ENCODE measurements at regions not wholly inside any gene's neighbourhood (a gene's known extent, or its start where the extent isn't known, plus 50 kb on each side); places are given as distances from the start of the nearest gene placed in this dataset.

DNA sequence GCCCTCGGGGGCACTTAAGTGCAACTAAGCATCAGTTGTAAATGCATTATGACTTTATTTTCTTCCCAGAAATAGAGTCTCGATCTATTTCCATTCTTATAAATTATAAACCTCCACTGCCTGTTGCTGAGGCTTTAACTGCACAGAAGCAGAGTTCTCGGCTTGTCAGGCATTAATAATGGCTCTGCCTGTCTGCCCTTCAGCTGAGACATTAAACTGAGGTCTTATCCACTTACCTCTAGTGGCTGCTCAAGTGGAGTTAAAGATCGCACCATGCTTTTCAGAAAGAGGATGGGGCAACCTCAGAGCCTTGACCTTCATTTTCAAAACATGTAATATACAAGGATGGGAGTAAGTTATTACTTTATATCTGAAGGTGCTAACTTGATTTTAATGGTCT, 597.6 kb upstream of the PRMT6 start:
- no peaks in the 10 kb centered on the region for H3K36me3 Mint-ChIP-seq

DNA sequence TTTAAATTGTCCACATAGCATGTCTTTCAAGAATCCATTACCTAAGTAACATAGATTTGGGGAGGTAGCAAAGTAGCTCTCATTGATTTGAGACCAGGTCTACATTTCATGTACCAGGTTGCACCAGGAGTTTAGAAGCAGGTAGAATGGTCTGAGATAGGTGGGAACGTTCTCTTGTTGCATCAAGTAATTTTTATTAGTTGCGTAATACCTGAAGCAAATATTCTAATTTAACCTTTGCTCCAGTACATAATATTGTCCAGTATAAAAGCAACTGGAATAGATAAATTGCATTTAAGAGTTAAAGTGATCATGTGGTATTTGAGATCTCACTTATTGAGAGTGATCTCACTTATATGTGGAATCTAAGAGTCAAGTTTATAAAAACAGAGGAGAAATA, 597.1 kb upstream of the PRMT6 start:
- Histone ChIP-seq H3F3A (ENCODE audit: low read depth) (no peaks in the 10 kb centered on the region), H3K9ac (no peak overlapping the region), H3K4me3 (no peak overlapping the region), H3K27ac (no peak overlapping the region), H3K4me1 (no peaks in the 10 kb centered on the region), H2AFZ (replicated peaks) (no peak overlapping the region), H3K27me3 (no peaks in the 10 kb centered on the region), H4K20me1 (ENCODE audit: low read depth) (no peaks in the 10 kb centered on the region), H3K79me2 (ENCODE audit: low read depth) (no peaks in the 10 kb centered on the region), H3K9me3 (ENCODE audit: low read depth) (no peaks in the 10 kb centered on the region), H3K36me3 (no peaks in the 10 kb centered on the region), H3K4me2 (no peak overlapping the region)
- Mint-ChIP-seq H3K36me3 (no peaks in the 10 kb centered on the region), H3K4me3 (no peak overlapping the region), H3K9me3 (no peaks in the 10 kb centered on the region), H3K27me3 (ENCODE audit: insufficient read depth, low read depth) (no peaks in the 10 kb centered on the region), H3K4me1 (no peaks in the 10 kb centered on the region), H3K27ac (no peak overlapping the region)
- DNase-seq (ENCODE audit: low spot score) = no peak
- TF ChIP-seq EZH2phosphoT487 (IDR thresholded peaks at IDR 0.05) (no peak), EZH2 (IDR thresholded peaks at IDR 0.05) (no peak)
- TF ChIP-seq, protein P1, sequence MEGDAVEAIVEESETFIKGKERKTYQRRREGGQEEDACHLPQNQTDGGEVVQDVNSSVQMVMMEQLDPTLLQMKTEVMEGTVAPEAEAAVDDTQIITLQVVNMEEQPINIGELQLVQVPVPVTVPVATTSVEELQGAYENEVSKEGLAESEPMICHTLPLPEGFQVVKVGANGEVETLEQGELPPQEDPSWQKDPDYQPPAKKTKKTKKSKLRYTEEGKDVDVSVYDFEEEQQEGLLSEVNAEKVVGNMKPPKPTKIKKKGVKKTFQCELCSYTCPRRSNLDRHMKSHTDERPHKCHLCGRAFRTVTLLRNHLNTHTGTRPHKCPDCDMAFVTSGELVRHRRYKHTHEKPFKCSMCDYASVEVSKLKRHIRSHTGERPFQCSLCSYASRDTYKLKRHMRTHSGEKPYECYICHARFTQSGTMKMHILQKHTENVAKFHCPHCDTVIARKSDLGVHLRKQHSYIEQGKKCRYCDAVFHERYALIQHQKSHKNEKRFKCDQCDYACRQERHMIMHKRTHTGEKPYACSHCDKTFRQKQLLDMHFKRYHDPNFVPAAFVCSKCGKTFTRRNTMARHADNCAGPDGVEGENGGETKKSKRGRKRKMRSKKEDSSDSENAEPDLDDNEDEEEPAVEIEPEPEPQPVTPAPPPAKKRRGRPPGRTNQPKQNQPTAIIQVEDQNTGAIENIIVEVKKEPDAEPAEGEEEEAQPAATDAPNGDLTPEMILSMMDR (IDR thresholded peaks at IDR 0.05) = no peak

More for the DNA sequence above, 597.6 kb upstream of the PRMT6 start:
- Mint-ChIP-seq H3K4me1 (no peaks in the 10 kb centered on the region), H3K27ac (no peak overlapping the region), H3K27me3 (ENCODE audit: insufficient read depth, low read depth) (no peaks in the 10 kb centered on the region), H3K9me3 (no peaks in the 10 kb centered on the region), H3K4me3 (no peak overlapping the region)
- Histone ChIP-seq H3K27me3 (no peaks in the 10 kb centered on the region), H3K36me3 (no peaks in the 10 kb centered on the region), H3K4me1 (no peaks in the 10 kb centered on the region), H3K79me2 (ENCODE audit: low read depth) (no peaks in the 10 kb centered on the region), H3K4me2 (no peak overlapping the region), H3F3A (ENCODE audit: low read depth) (no peaks in the 10 kb centered on the region), H3K4me3 (no peak overlapping the region), H3K9ac (no peak overlapping the region), H2AFZ (replicated peaks) (no peak overlapping the region), H3K27ac (no peak overlapping the region), H3K9me3 (ENCODE audit: low read depth) (no peaks in the 10 kb centered on the region), H4K20me1 (ENCODE audit: low read depth) (no peaks in the 10 kb centered on the region)
- no peak for DNase-seq (ENCODE audit: low spot score)
- TF ChIP-seq EZH2 (IDR thresholded peaks at IDR 0.05) (no peak), EZH2phosphoT487 (IDR thresholded peaks at IDR 0.05) (no peak)
- TF ChIP-seq, protein P1 (IDR thresholded peaks at IDR 0.05) = no peak

DNA sequence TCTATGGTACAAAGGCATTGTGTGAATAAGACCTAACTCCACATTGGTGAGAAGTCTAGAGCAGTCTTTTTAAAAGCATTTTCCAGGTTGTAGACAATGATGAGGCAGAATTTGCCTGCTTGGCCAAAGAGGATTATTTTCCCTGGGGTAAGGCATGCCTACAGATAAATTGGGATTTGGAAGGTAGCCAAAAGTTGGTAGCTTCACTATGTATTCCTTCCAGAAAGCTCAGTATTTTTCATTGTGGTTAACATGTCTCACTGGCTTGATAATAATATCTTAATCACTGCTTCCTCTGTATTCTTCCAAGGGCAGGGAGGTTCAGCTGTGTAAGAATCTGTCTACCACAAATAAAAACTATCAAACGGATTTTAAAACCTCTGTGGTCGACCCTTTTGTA, 590.8 kb upstream of the PRMT6 start:
- Mint-ChIP-seq H3K4me3 (no peak overlapping the region), H3K27me3 (ENCODE audit: insufficient read depth, low read depth) (no peaks in the 10 kb centered on the region), H3K9me3 (peaks cover 13% of the 10 kb centered on the region), H3K27ac (no peak overlapping the region), H3K36me3 (no peaks in the 10 kb centered on the region), H3K4me1 (no peaks in the 10 kb centered on the region)
- DNase-seq (ENCODE audit: low spot score) = no peak
- peaks cover 4% of the 10 kb centered on the region for H3K9me3 ChIP-seq (ENCODE audit: low read depth)
- no peaks in the 10 kb centered on the region for H3K79me2 ChIP-seq (ENCODE audit: low read depth)
- H3K4me2 ChIP-seq = no peak overlapping the region
- no peak overlapping the region for H3K4me3 ChIP-seq
- no peaks in the 10 kb centered on the region for H3F3A ChIP-seq (ENCODE audit: low read depth)
- H3K27me3 ChIP-seq = no peaks in the 10 kb centered on the region
- no peak overlapping the region for H3K27ac ChIP-seq
- no peak overlapping the region for H3K9ac ChIP-seq
- H2AFZ ChIP-seq (replicated peaks) = no peak overlapping the region
- no peak for TF ChIP-seq EZH2 (IDR thresholded peaks at IDR 0.05)
- TF ChIP-seq EZH2phosphoT487 (IDR thresholded peaks at IDR 0.05) = no peak
- TF ChIP-seq, protein P1 (IDR thresholded peaks at IDR 0.05) = no peak
- H4K20me1 ChIP-seq (ENCODE audit: low read depth) = no peaks in the 10 kb centered on the region
- peaks cover 10% of the 10 kb centered on the region for H3K36me3 ChIP-seq
- no peaks in the 10 kb centered on the region for H3K4me1 ChIP-seq
